ENCODE measurements at regions not wholly inside any gene's neighbourhood (a gene's known extent, or its start where the extent isn't known, plus 50 kb on each side); places are given as distances from the start of the nearest gene placed in this dataset.
"Not testable (repeated sequence)": the region's sequence is repeated elsewhere in the genome, so short reads cannot be mapped to it uniquely, and the experiment has no call there.

- Mint-ChIP-seq H3K27me3 (no peaks in the 10 kb centered on the region), H3K4me3 (no peak overlapping the region), H3K4me1 (no peaks in the 10 kb centered on the region), H3K9me3 (peaks cover 8% of the 10 kb centered on the region), H3K36me3 (ENCODE audit: low read depth) (no peaks in the 10 kb centered on the region), H3K27ac (no peak overlapping the region)
- ChIA-PET CTCF (no interaction called here), POLR2A (no interaction called here)
- TF ChIP-seq CTCF (IDR thresholded peaks at IDR 0.05): no peak
- ATAC-seq (ENCODE audit: low read depth) (no peak), DNase-seq (no peak)
- intact Hi-C loops (cut with micrococcal nuclease): no loop called here
Measured at GRCh38 chr3:174581558-174581957, 277.6 kb upstream of the NAALADL2 start.

GRCh38 chr3:174583396-174583795 lies 275.7 kb upstream of the NAALADL2 start:
- Mint-ChIP-seq H3K9me3 (peaks cover 8% of the 10 kb centered on the region), H3K27ac (no peak overlapping the region), H3K4me1 (no peaks in the 10 kb centered on the region), H3K4me3 (no peak overlapping the region), H3K36me3 (ENCODE audit: low read depth) (no peaks in the 10 kb centered on the region), H3K27me3 (no peaks in the 10 kb centered on the region)
- intact Hi-C loops (cut with micrococcal nuclease): no loop called here
- ChIA-PET CTCF (no interaction called here), POLR2A (no interaction called here)
- DNase-seq (no peak), ATAC-seq (ENCODE audit: low read depth) (no peak)
- TF ChIP-seq CTCF (IDR thresholded peaks at IDR 0.05): no peak

- H3K9me3 Mint-ChIP-seq; POLR2A ChIA-PET; H3K27ac Mint-ChIP-seq; DNase-seq; ATAC-seq (ENCODE audit: low read depth); H3K36me3 Mint-ChIP-seq (ENCODE audit: low read depth); intact Hi-C loops (cut with micrococcal nuclease); CTCF ChIA-PET; H3K4me3 Mint-ChIP-seq; H3K4me1 Mint-ChIP-seq; H3K27me3 Mint-ChIP-seq: not testable (repeated sequence)
Measured at GRCh38 chr3:174587137-174587536, 272.0 kb upstream of the NAALADL2 start.

- ATAC-seq (ENCODE audit: low read depth) (no peak), DNase-seq (no peak)
- TF ChIP-seq CTCF (IDR thresholded peaks at IDR 0.05): no peak
- Mint-ChIP-seq H3K9me3 (peaks cover 9% of the 10 kb centered on the region), H3K4me3 (no peak overlapping the region), H3K36me3 (ENCODE audit: low read depth) (no peaks in the 10 kb centered on the region), H3K27ac (no peak overlapping the region), H3K4me1 (no peaks in the 10 kb centered on the region), H3K27me3 (no peaks in the 10 kb centered on the region)
- intact Hi-C loops (cut with micrococcal nuclease): no loop called here
- CTCF ChIA-PET: no interaction called here
- POLR2A ChIA-PET: no interaction called here
Measured at GRCh38 chr3:174596447-174596982, 262.6 kb upstream of the NAALADL2 start.

GRCh38 chr3:174598885-174599439 lies 260.2 kb upstream of the NAALADL2 start:
- no peak for TF ChIP-seq CTCF (IDR thresholded peaks at IDR 0.05)
- POLR2A ChIA-PET: no interaction called here
- CTCF ChIA-PET: no interaction called here
- no peaks in the 10 kb centered on the region for H3K36me3 Mint-ChIP-seq (ENCODE audit: low read depth)
- H3K27ac Mint-ChIP-seq: no peak overlapping the region
- H3K4me1 Mint-ChIP-seq: no peaks in the 10 kb centered on the region
- no peaks in the 10 kb centered on the region for H3K27me3 Mint-ChIP-seq
- intact Hi-C loops (cut with micrococcal nuclease): no loop called here
- H3K9me3 Mint-ChIP-seq: peaks cover 10% of the 10 kb centered on the region
- no peak for DNase-seq
- H3K4me3 Mint-ChIP-seq: no peak overlapping the region
- no peak for ATAC-seq (ENCODE audit: low read depth)

- CTCF ChIA-PET: no interaction called here
- Mint-ChIP-seq H3K27me3 (no peaks in the 10 kb centered on the region), H3K9me3 (peaks cover 2% of the 10 kb centered on the region), H3K36me3 (ENCODE audit: low read depth) (no peaks in the 10 kb centered on the region), H3K4me3 (no peak overlapping the region), H3K27ac (no peak overlapping the region), H3K4me1 (no peaks in the 10 kb centered on the region)
- ATAC-seq (ENCODE audit: low read depth) (no peak), DNase-seq (no peak)
- TF ChIP-seq CTCF (IDR thresholded peaks at IDR 0.05): no peak
- POLR2A ChIA-PET: no interaction called here
- intact Hi-C loops (cut with micrococcal nuclease): no loop called here
Measured at GRCh38 chr3:174613173-174613572, 246.0 kb upstream of the NAALADL2 start.

All from activated B cell treated with CpG ODN at 0.5 μM for 24 hours (primary cell).